Left ventricle myocardium inferior (tissue), 1 donor: ENCODE measurements at regions not wholly inside any gene's neighbourhood (a gene's known extent, or its start where the extent isn't known, plus 50 kb on each side); places are given as distances from the start of the nearest gene placed in this dataset.

Experiments used
- DNase-seq: peaks from one replicate; pipeline ENCODE4 v3.0.0-alpha.2; 2020
- H3K27ac ChIP-seq: fragments of 200-600 bp; replicated peaks from 2 replicates; pipeline ENCODE4 v1.8.0; 2021
- H3K27me3 ChIP-seq: fragments of 200-600 bp; 2 replicates; pipeline ENCODE4 v1.8.0; 2021; ENCODE audit warnings: low read depth
- H3K36me3 ChIP-seq: fragments of 200-600 bp; 2 replicates; pipeline ENCODE4 v1.8.0; 2021
- H3K4me1 ChIP-seq: fragments of 200-600 bp; 2 replicates; pipeline ENCODE4 v1.8.0; 2021
- H3K4me3 ChIP-seq: fragments of 200-600 bp; 2 replicates; pipeline ENCODE4 v1.8.0; 2021; ENCODE audit warnings: mild to moderate bottlenecking, moderate library complexity
- H3K9me3 ChIP-seq: fragments of 200-600 bp; replicated peaks from 2 replicates; pipeline ENCODE4 v1.8.0; 2021
- CTCF ChIP-seq: fragments of 200-600 bp; IDR thresholded peaks from 2 replicates; pipeline ENCODE4 v1.8.0; 2021; ENCODE audit warnings: antibody characterized with exemption, mild to moderate bottlenecking, borderline replicate concordance
- intact Hi-C: fragments of 100-400 bp; cut with micrococcal nuclease; formaldehyde crosslinking; loops from one replicate; pipeline ENCODE4 v1.11.0; 2022
- donor health status: DM: no; HTN: yes; CAD: no; lungs with severe emphysema.

GRCh38 chr18:39751161-39751560 lies 2185.6 kb upstream of the CELF4 start:
- Histone ChIP-seq H3K4me1 (no peaks in the 10 kb centered on the region), H3K36me3 (no peaks in the 10 kb centered on the region), H3K4me3 (no peak overlapping the region), H3K9me3 (peaks cover 23% of the 10 kb centered on the region), H3K27me3 (no peaks in the 10 kb centered on the region), H3K27ac (no peak overlapping the region)
- TF ChIP-seq CTCF: no peak
- intact Hi-C loops: no loop called here
- DNase-seq: no peak

- TF ChIP-seq CTCF: no peak
- no peak for DNase-seq
- Histone ChIP-seq H3K27me3 (no peaks in the 10 kb centered on the region), H3K4me1 (no peaks in the 10 kb centered on the region), H3K9me3 (peaks cover 23% of the 10 kb centered on the region), H3K27ac (no peak overlapping the region), H3K4me3 (no peak overlapping the region), H3K36me3 (no peaks in the 10 kb centered on the region)
- intact Hi-C loops: no loop called here
Measured at GRCh38 chr18:39749154-39749553, 2183.6 kb upstream of the CELF4 start.

DNA sequence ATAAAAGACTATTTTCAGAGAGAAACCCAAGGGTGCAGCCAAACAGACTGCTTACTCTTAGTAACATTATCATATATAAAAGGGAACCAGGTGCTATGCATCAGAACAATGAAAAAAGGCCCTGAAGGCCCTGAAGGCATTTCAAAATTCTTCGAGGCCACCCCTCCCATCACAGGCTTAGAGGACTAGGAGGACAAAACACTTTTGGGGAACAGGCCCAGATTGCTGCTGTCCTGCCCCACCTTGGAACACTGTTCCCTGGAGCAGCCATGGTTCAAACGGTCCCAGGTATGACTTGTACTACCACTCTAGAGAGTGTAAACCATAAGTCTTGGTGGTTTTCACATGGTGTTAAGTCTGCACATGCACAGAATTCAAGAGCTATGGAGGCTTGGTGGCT lies 2183.1 kb upstream of the CELF4 start:
- Histone ChIP-seq H3K27me3 (no peaks in the 10 kb centered on the region), H3K4me1 (no peaks in the 10 kb centered on the region), H3K4me3 (no peak overlapping the region), H3K36me3 (no peaks in the 10 kb centered on the region), H3K27ac (no peak overlapping the region), H3K9me3 (peaks cover 23% of the 10 kb centered on the region)
- TF ChIP-seq CTCF: no peak
- intact Hi-C loops: no loop called here
- DNase-seq: no peak

GRCh38 chr18:39746201-39746600 lies 2180.6 kb upstream of the CELF4 start:
- Histone ChIP-seq H3K4me3 (no peak overlapping the region), H3K36me3 (no peaks in the 10 kb centered on the region), H3K27me3 (no peaks in the 10 kb centered on the region), H3K9me3 (peaks cover 16% of the 10 kb centered on the region), H3K27ac (no peak overlapping the region), H3K4me1 (no peaks in the 10 kb centered on the region)
- intact Hi-C loops: no loop called here
- no peak for DNase-seq
- no peak for TF ChIP-seq CTCF

DNA sequence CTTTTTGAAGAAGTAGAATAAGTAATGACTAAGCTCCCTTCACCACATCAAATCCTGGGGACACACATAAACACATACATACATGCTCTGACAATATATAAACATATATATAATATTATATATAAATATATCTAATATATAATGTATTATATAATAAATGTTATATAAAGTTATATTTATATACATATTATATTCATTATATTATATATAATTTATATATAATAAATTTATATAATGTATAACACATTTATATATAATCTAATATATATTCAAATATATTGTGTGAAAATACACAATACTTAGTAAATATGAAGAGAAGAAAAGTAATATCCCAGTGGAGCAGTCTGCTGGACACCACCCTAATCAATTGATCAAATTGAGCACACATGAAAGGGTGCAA lies 2177.9 kb upstream of the CELF4 start:
- Histone ChIP-seq H3K9me3 (no peaks in the 10 kb centered on the region), H3K4me1 (no peaks in the 10 kb centered on the region), H3K4me3 (no peak overlapping the region), H3K36me3 (no peaks in the 10 kb centered on the region), H3K27ac (no peak overlapping the region), H3K27me3 (no peaks in the 10 kb centered on the region)
- intact Hi-C loops: no loop called here
- DNase-seq: no peak
- TF ChIP-seq CTCF: no peak
